GM21360 (cell line): ENCODE measurements at regions not wholly inside any gene's neighbourhood (a gene's known extent, or its start where the extent isn't known, plus 50 kb on each side); places are given as distances from the start of the nearest gene placed in this dataset.
A peak's percentile ranks its signal among the peaks of the same experiment; 100 is the strongest.

ENCODE experiments used
- ATAC-seq: cut with Tn5 transposase; IDR thresholded peaks from one replicate; pipeline ENCODE4 v1.9.1; 2021; ENCODE audit warnings: mild to moderate bottlenecking, moderate library complexity; ENCODE audit not compliant: unreplicated experiment

DNA sequence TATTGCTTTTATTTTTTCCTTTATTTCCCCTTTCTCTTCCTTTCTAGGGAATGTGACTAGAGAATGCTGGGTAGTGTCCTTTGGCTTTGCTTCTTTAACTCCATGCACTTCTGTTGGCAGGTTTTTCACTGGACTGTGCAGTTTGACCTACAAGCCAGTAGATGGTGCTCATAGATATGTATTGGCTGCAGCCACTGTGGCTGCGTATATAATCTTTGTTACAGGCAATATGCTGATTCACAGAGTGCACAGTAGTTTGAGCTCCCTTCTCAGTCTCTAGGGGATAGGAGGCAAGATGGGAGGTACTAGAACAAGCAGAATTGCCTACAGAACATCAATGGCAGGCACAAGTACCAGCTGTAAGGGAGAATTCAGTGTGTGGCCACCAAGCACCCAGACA, 503.5 kb downstream of the LRFN5 start:
- peak; percentile 76 for ATAC-seq

DNA sequence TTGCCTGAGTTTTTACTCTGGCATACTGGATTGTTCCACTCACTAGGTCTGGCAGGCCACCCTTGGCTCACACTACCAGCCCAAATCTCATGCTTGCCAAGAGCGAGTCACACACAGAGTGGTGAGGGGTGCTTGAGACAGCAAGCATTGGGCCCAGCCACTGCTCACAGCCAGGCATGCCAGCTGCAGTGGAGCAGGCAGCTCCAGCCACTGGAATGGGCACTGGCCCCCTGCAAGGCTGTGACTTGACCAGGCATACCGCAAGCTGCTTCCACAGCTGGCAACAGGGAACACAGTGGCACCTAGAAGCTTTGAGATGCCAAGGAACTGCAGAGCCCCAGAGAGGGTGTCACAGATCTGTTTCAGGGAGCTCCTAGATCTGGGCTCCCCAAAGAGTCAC, 488.5 kb downstream of the LRFN5 start:
- ATAC-seq = no peak

DNA sequence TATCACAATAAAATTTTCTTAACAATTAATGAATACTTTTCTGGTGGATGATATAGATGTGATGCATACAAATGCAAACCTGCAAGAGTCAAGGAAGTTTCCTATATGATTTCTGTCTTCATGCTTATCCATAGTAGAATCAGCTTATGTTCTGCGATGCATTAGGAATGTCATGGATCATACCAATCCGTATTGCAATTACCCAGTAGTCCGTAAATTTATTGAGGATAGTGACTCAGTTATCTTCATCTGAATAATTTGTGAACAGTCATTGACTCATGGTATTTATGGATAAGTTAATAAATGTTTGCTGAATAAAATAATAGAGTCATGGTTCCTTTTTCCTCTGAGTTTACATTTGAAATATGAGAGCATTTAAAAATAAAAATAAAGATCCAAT, 483.4 kb downstream of the LRFN5 start:
- no peak for ATAC-seq

DNA sequence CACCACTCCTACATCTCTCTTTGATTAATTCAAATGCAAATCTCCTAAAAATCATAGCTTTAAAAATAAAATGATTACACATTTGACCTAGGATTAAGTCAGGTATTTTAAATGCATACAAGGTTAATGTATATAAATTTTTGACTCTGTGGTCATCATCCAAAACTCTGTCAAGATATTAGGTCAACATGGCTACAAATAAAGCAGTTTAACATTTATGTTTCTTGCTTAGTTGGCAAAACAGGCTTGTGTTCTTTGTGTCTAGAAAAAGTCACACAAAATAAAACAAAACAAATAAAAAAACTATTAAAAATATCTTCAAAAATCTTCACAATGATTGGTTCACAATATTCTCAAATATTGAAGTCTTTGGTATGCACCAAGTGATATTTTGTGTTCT, 473.2 kb downstream of the LRFN5 start:
- ATAC-seq = no peak

DNA sequence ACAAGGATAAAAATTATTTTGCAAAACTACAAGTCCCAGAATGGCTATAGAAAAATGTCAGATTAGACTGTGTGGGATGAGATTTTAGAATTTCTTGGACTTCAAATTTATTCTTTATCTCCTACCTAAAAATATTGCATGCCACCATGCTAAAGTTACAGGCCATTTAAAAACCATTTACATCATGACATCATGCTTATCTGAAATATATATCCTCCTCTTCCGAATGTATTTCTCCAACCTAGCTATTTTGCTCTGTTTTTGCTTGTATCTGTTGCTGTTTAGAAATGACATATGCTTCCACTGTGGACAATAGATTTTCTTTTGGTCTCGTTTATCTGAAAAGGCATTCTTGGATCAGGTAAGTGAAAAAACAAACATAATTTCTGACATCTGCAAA, 471.7 kb downstream of the LRFN5 start:
- no peak for ATAC-seq

DNA sequence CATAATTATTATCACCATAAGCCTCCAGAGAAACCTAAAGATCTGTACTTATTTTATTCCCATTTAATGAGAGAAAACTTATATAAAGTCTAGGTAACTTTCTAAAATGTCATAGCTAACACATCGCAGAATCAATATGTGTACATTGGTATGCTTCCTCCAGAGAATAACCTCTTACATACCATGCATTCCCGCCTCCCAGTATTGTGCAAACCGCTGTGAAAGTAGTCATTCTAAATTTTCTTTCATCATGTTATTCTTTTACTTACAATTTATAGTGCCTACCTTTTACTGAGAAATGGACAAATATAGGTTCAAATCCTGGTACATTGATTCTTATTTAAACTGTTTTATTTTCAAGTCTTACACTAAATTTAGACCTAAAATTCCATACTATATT, 463.4 kb downstream of the LRFN5 start:
- no peak for ATAC-seq

DNA sequence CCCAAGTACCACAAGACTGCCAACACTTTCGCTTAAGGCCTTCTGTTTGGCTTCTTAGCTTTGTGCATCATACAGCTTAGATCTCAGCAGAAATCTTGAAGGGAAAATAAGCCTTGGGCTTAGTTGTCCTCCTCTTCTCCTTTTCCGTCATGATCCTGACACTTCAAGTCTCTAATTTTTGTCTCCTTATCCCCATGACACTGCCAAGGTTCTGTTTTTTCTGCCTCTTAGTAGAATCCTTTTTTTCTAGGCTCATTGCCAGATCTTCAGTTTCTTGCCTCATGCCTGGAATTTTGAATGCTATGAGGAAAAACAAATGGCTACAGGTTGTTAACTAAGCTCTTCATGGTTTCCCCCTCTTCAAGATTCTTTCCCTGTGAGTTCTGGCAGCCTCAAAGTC, 450.4 kb downstream of the LRFN5 start:
- ATAC-seq = no peak

DNA sequence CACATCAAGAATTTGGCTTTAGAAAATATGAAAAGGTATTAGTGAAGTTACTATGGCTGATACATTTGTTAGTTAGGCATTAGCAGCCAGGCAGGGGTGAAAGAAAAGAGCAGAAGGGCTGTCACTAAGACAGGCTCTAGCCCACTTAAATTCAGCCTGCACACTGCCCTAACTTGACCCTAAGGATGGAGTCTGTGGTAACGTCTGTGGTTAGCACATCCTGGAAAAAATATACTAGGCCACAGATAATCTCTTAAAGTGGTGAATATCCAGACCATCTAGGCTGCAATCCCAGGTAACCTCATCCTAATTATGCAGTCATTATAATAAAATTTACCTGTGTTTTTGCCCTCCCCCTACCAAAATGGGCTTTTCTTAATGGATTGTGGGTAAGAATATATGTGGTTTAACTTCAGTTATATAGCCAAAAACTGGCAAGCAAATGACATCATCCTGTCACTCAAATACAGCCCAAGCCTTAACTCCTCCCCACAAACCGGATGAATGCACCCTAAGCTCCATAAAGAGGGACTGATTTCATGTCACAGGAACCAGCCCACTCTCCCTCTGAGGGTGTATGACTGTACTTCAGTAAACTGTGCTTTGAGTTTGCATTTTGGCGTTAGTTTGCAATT, 440.9 kb downstream of the LRFN5 start:
- no peak for ATAC-seq

DNA sequence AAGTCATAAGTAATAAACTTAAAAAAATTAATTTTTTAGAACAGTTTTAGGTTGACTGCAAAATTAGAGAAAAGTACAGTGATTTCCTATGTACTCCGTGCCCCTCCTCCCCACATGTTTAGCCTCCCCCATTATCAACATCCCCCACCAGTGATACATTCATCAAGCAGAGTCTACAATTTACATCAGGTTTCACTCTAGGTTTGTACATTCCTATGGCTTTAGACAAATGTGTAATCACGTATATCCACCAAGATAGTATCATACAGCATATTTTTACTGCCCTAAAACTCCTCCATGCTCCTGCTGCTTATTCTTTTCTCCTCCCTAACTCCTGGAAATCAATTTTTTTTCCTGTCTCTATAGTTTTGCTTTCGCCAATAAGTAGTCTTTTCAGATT, 438.7 kb downstream of the LRFN5 start:
- no peak for ATAC-seq

DNA sequence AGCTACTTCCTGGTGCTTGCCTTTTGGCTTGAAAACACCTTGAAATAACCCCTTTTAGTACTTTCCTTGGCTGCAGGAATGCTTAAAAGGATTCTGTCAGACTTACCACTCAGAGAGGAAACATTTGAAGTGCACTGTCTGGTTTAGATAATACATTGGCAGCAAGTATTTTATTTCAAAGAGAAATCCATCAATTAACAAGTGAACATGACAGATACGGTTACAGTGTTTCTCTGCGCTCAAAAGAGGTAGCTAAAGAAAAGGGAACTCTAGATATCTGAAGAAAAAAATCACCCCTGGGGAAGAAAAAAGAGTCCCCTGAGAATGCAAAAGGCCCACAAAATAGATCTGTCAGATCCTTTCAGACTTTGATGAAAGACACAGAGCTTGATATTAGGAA, 421.9 kb downstream of the LRFN5 start:
- ATAC-seq = no peak

DNA sequence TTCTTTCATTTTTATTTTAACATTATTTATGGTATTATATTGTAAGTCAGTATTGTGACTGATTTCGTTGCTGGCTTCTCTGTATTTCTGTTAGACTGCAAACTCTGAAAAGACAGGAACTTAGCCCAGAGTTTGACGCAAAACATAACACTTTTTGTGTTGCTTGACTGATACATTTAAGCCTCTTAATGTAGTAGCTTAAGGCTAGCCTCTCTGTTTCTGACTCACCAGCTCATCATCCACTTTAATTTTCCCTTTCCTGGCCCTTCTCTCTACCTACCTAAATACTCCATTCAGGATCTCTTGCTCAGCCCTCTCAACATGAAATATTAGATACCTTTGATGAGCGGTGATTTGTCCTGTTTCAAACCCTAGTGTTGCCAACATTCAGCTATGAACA, 420.6 kb downstream of the LRFN5 start:
- ATAC-seq = no peak

DNA sequence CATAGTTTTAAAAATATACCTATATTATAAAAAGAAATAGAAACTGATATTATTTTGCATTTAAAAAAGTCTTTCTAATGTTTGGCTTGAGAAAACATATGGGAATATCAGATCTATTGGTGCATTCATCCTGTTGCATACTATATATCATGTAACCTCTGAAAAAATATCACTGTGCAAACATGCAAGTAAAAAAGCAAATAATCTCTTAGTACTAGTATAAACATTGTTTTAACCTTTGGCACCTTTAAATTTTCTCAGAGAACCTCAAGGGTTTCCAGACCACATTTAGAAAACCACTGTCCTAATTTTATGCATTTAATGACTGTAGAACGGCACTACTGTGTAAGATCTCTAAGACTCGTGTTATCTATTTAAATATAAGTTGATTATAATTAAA, 416.8 kb downstream of the LRFN5 start:
- no peak for ATAC-seq

DNA sequence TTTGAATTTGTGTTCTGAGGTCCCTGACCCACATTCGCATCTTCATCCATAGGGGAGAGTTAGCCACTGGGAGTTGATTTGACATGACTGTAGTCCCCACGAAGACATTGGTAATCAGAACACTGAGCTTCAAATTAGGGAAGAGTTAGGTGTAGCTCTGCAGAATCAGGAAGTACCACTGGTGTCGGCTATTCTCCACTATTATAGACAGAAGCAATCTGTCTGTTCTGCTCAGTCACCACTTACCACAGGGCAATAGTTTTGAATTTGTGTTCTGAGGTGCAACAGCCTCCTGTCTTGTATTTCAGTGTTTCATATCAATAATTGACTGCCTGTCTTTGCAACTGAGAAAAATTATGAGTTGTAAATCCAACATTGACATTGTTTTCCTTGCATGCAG, 407.6 kb downstream of the LRFN5 start:
- no peak for ATAC-seq

DNA sequence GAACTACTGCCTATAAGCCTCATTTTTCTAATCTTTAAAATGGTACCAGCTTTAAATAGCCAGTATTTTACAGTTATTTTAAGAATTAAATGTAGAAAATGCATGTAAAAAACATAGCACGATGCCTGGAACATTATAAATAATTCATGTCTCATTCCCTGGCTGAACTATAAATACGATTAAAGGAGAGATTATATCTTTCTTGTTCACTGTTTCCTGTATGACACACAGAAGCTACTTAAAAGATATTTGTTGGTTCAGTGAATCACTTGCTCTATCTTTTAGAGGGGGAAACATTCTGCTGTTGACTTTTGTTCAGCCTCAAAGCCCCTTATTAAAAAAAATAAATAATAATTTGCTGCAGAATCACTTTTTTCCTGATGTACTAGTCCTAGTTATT, 406.9 kb downstream of the LRFN5 start:
- no peak for ATAC-seq

DNA sequence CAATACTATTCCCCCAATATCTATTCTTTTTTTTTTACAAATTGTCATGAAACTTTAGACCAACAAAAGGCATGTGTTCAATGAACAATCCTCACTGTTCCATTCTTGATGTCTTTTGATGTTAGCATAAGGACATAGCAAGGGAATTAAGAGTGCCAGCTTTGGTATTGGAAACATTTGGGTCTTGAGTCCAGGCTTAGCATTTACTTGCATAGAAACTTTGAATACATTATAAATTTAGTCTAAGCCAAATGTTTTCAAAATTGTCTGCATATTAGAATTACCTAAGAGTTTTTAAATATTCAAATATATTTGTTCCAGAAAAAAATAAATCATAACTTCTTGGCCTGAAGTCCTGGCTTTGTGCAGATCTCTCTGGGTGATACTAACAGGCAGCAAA, 406.5 kb downstream of the LRFN5 start:
- no peak for ATAC-seq

DNA sequence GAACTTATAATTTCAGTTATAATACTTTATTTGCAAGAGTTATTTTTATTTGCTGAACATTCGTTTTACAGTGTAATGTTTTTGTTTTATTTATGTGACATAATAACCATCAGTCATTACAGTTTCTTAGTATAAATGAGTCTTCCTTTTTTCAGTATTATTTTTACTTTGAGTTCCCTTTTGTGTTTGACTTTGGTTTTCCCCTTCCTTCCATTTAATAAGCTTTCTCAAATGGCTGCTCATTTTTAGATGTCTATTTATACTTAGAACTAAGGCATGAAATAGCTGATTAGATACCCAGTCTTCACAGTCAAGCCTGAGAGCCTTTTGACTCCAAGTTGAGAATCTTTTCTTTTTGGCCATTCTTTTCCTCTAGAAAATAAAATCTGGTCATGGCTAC, 404.5 kb downstream of the LRFN5 start:
- peak; percentile 67 for ATAC-seq

DNA sequence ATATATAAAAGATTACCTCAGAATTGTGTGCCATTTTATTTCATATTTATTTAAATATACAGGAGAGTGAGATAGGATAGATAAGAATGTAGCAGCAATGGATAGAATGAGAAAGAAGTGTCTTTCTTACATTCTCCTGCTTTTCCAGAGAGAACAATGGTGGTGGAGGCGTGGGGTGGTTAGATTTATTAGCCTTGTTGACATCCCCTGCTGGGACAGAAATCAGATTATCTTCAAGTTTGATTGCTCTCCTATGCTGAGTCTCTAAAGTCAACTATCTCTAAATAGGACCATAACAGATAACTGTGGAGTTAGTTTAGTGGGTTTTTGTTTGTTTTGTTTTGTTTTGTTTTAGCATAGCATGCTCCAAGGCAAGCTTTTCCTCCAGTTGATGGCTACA, 397.6 kb downstream of the LRFN5 start:
- ATAC-seq = no peak

DNA sequence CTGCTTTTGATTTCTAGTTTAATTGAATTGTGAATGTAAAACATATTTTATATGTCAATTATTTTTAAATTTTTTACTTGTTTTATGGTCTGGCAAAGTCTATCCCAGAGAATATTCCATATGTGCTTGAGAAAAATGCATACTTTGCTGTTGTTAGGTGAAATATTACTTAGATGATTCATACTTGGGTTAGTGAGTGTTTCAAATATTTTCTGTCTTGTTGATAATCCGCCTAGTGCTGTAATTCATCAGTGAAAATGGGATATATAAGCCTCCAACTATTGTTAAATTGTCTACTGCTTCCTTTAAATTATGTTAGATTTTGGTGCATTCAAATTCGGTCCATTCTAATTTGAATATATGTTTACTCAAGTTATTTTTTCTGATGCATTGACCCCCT, 395.5 kb downstream of the LRFN5 start:
- ATAC-seq = no peak

DNA sequence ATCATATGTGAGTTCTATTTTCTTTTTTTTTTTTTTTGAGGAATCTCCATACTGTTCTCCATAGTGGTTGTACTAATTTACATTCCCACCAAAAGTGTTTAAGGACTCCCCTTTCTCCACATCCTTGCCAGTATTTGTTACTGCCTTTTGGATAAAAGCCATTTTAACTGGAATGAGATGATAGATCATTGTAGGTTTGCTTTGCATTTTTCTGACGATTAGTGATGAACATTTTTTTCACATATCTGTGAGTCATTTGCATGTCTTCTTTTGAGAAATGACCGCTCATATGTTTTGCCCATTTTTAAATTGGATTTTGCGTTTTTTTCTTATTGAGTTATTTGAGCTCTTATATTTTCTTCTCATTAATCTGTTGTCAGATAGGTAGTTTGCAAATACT, 394.8 kb downstream of the LRFN5 start:
- ATAC-seq = no peak

DNA sequence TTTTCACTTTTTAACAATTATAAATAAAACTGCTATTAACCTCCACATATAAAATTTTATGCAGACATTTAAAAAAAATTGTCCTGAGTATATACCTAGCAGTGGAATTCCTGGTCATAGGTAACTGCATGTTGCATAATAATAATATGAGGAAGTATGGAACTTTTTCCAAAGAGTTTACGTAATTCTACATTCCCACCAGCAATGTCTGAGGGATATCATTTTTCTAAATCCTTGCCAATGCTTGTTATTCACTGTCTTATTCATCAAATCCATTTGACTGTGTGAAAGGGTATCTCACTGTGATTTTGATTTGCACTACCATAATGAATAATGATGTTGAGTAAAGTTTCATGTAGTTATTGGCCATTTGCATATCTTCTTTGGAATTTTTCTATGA, 393.8 kb downstream of the LRFN5 start:
- ATAC-seq = no peak

DNA sequence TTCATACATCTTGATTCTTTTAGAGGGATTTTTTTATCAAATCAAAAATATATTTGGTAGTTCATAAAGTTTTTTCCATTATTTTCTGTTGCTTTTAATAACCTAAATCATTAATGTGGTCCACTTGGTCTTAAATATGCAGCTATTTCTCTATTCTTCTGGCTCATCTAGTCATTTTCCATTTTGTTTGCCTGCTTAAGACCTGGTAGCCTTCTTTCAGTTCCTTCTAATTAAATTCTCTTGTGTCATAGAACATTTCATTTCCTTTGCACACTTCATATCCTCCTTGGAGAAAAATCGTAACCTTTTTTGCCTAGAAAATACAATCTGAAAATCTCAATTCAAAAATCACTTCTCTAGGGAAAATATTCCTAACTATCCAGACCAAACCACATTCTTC, 387.0 kb downstream of the LRFN5 start:
- ATAC-seq = no peak

DNA sequence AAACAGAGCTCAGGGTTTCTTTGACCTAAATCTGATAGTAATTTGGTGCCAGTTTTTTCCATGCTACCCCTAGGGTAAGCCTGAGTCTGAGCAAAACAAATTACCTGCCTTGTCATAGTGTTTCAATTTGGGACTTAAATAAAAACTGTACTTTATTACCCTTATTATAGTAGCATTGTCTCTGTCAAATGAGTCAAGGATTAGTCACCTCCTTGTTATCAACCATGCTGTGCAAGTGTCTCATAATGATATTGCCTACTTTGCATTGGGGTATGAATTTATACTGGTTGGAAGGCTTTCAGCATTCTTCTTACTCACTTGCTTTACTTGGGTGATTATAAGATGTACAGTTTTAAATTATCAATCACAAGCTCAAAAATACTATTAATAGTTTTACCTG, 380.0 kb downstream of the LRFN5 start:
- no peak for ATAC-seq

DNA sequence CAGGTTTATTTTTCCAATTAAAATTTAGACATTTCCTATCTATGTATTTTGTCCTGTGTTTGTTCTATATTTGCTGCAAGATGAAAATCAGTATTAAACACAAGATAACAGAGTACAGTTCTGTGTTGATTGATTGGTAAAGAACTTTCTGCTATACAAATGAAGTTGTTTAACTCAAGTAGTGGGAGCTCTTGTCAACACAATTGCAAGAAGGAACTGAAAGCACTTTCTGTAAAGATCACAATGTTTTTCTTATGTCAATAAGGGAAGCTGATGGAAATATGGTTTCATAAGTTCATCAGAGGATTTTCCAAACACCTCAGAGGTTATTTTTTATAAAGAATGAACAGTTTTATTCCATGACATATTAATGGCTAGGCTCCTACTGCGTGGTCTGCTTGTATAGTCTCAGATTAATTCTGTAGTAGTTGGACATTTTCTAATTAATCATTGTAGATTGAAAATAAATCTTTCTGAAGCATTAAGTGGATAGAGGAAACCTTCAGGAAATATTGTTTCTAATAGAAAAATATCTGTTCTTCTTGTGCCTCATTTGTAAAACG, 379.5 kb downstream of the LRFN5 start:
- ATAC-seq = peak; percentile 42
